H1 (cell line): ENCODE measurements at regions not wholly inside any gene's neighbourhood (a gene's known extent, or its start where the extent isn't known, plus 50 kb on each side); places are given as distances from the start of the nearest gene placed in this dataset.

Experiments
- CTCF ChIA-PET: fragments of 300-600 bp; sonication (Branson Sonifier 250); formaldehyde crosslinking; loops from one replicate; lab custom pipeline; 2021; ENCODE audit not compliant: partially characterized antibody; lab: Charles Lee
- POLR2A ChIA-PET: fragments of 300-600 bp; sonication (Branson Sonifier 250); formaldehyde crosslinking; loops from one replicate; lab custom pipeline; 2021; ENCODE audit warnings: inconsistent platforms; ENCODE audit not compliant: partially characterized antibody; lab: Charles Lee
- DNase-seq, 2 experiments: peaks; one replicate each; pipeline versions ENCODE4 v3.0.0 to v3.0.0-alpha.2; 2010 to 2022; ENCODE audit warnings: low spot score in 2 of 2, low read depth in 1 of 2, mixed read lengths in 1 of 2
- FAIRE-seq: peaks from 2 replicates; lab custom pipeline; 2011; peaks lifted over from hg19 to GRCh38; lab: Jason Lieb, UNC
- H2AFZ ChIP-seq: 2 replicates; pipeline ENCODE4 v1.8.1; 2012; ENCODE audit warnings: low read length, inconsistent platforms
- H2AK5ac ChIP-seq: 2 replicates; pipeline ENCODE4 v1.6.1; 2013; ENCODE audit warnings: low read depth, low read length
- H2BK120ac ChIP-seq: replicated peaks from 2 replicates; pipeline ENCODE3; 2013; ENCODE audit warnings: low read depth, low read length, inconsistent platforms
- H2BK12ac ChIP-seq: 2 replicates; pipeline ENCODE4 v1.6.1; 2013; ENCODE audit warnings: low read depth, low read length
- H2BK15ac ChIP-seq: 2 replicates; pipeline ENCODE4 v1.6.1; 2013; ENCODE audit warnings: low read length
- H2BK20ac ChIP-seq: 2 replicates; pipeline ENCODE4 v1.6.1; 2013; ENCODE audit warnings: low read length
- H2BK5ac ChIP-seq: 2 replicates; pipeline ENCODE4 v1.6.1; 2013; ENCODE audit warnings: low read depth, low read length
- H3K14ac ChIP-seq: 2 replicates; pipeline ENCODE4 v1.6.1; 2013; ENCODE audit warnings: inconsistent platforms; ENCODE audit not compliant: insufficient read length
- H3K18ac ChIP-seq: 2 replicates; pipeline ENCODE4 v1.6.1; 2013; ENCODE audit warnings: low read length; ENCODE audit errors: extremely low read depth
- H3K23ac ChIP-seq: 2 replicates; pipeline ENCODE4 v1.6.1; 2013; ENCODE audit warnings: inconsistent platforms; ENCODE audit not compliant: insufficient read length
- H3K23me2 ChIP-seq: 2 replicates; pipeline ENCODE4 v1.6.1; 2013; ENCODE audit warnings: low read depth, low read length
- H3K27ac ChIP-seq: 2 replicates; pipeline ENCODE4 v1.6.1; 2011; ENCODE audit warnings: low read depth, low read length, inconsistent platforms
- H3K27me3 ChIP-seq, 4 experiments: replicated peaks in 1 of 4; 1 replicate in 1 of 4; 2 replicates in 3 of 4; pipeline versions ENCODE4 v1.6.1 to v1.8.1; 2011 to 2013; ENCODE audit warnings: low read length in 3 of 4, mild to moderate bottlenecking in 3 of 4, inconsistent platforms in 2 of 4, mixed read lengths in 2 of 4, moderate library complexity in 1 of 4; ENCODE audit not compliant: control insufficient read depth in 3 of 4, insufficient read depth in 3 of 4; ENCODE audit errors: extremely low read depth in 1 of 4
- H3K36me3 ChIP-seq, 4 experiments: 2 replicates each; pipeline versions ENCODE4 v1.6.1 to v1.8.1; 2011 to 2013; ENCODE audit warnings: mild to moderate bottlenecking in 4 of 4, low read length in 3 of 4, moderate library complexity in 2 of 4, control low read depth in 1 of 4, inconsistent platforms in 1 of 4; ENCODE audit not compliant: insufficient read depth in 4 of 4, control insufficient read depth in 2 of 4
- H3K4ac ChIP-seq: replicated peaks from 2 replicates; pipeline ENCODE3; 2013; ENCODE audit warnings: low read length, low read depth, mixed read lengths, inconsistent platforms; ENCODE audit not compliant: insufficient read length
- H3K4me1 ChIP-seq, 4 experiments: replicated peaks in 1 of 4; 1 replicate in 1 of 4; 2 replicates in 3 of 4; pipeline versions ENCODE4 v1.6.1 to v1.8.1; 2011 to 2013; ENCODE audit warnings: low read length in 3 of 4, inconsistent platforms in 2 of 4, mixed read lengths in 1 of 4; ENCODE audit not compliant: insufficient read depth in 4 of 4, control insufficient read depth in 3 of 4
- H3K4me2 ChIP-seq, 2 experiments: 2 replicates each; pipeline versions ENCODE4 v1.6.1 to v1.8.1; 2011 to 2013; ENCODE audit warnings: low read depth in 2 of 2, low read length in 2 of 2, control low read depth in 1 of 2, inconsistent platforms in 1 of 2, mild to moderate bottlenecking in 1 of 2; ENCODE audit not compliant: insufficient read depth in 1 of 2
- H3K4me3 ChIP-seq, 4 experiments: fragments of 200-600, 300-600 bp in 1 of 4; sonication (generic), shearing (Covaris generic), sonication (Bioruptor Twin) in 1 of 4; 2 replicates each; pipeline versions ENCODE4 v1.5.1 to v1.8.1; 2011 to 2016; ENCODE audit warnings: low read length in 4 of 4, low read depth in 3 of 4, control low read depth in 2 of 4, inconsistent platforms in 2 of 4, mild to moderate bottlenecking in 2 of 4, mixed read lengths in 1 of 4, moderate library complexity in 1 of 4; ENCODE audit not compliant: insufficient read depth in 2 of 4; ENCODE audit errors: extremely low read depth in 1 of 4
- H3K56ac ChIP-seq: replicated peaks from 2 replicates; pipeline ENCODE3; 2013; ENCODE audit warnings: low read depth, mild to moderate bottlenecking, mixed read lengths, low read length, inconsistent platforms; ENCODE audit not compliant: insufficient read length
- H3K79me1 ChIP-seq: 2 replicates; pipeline ENCODE4 v1.6.1; 2013; ENCODE audit warnings: low read depth, low read length, control low read depth
- H3K79me2 ChIP-seq, 2 experiments: 2 replicates each; pipeline versions ENCODE4 v1.6.1 to v1.8.1; 2012 to 2013; ENCODE audit warnings: low read length in 2 of 2, mild to moderate bottlenecking in 2 of 2, inconsistent platforms in 1 of 2; ENCODE audit not compliant: insufficient read depth in 2 of 2, control insufficient read depth in 1 of 2
- H3K9ac ChIP-seq, 4 experiments: replicated peaks in 1 of 4; 1 replicate in 1 of 4; 2 replicates in 3 of 4; pipeline versions ENCODE4 v1.6.1 to v1.8.1; 2011 to 2013; ENCODE audit warnings: low read depth in 3 of 4, low read length in 3 of 4, control low read depth in 2 of 4, mild to moderate bottlenecking in 2 of 4, moderate library complexity in 2 of 4, inconsistent platforms in 1 of 4; ENCODE audit errors: extremely low read depth in 1 of 4
- H3K9me3 ChIP-seq, 2 experiments: 2 replicates each; pipeline versions ENCODE4 v1.6.1 to v1.8.1; 2012 to 2013; ENCODE audit warnings: mild to moderate bottlenecking in 2 of 2, moderate library complexity in 2 of 2, control low read depth in 1 of 2, inconsistent platforms in 1 of 2, low read depth in 1 of 2, low read length in 1 of 2, mixed read lengths in 1 of 2; ENCODE audit not compliant: insufficient read depth in 2 of 2
- H4K20me1 ChIP-seq, 2 experiments: replicated peaks in 1 of 2; 2 replicates each; pipeline versions ENCODE3 to v1.8.1; 2011 to 2013; ENCODE audit warnings: inconsistent platforms in 2 of 2, low read length in 2 of 2, mild to moderate bottlenecking in 1 of 2; ENCODE audit not compliant: insufficient read depth in 2 of 2, control insufficient read depth in 1 of 2
- H4K5ac ChIP-seq: 2 replicates; pipeline ENCODE4 v1.6.1; 2013; ENCODE audit warnings: low read length, low read depth, mixed read lengths, inconsistent platforms; ENCODE audit not compliant: insufficient read length
- H4K8ac ChIP-seq: 2 replicates; pipeline ENCODE4 v1.8.0; 2013; ENCODE audit warnings: mild to moderate bottlenecking, moderate library complexity, low read length, inconsistent platforms; ENCODE audit not compliant: insufficient read depth; ENCODE audit errors: extremely low read depth
- H4K91ac ChIP-seq: replicated peaks from 2 replicates; pipeline ENCODE3; 2013; ENCODE audit warnings: low read length, mixed read lengths, inconsistent platforms; ENCODE audit not compliant: insufficient read length
- CHD1 ChIP-seq: IDR thresholded peaks from 2 replicates; pipeline ENCODE4 v1.6.1; 2012; ENCODE audit warnings: low read depth, low read length, improper control_type of control experiment
- HDAC6 ChIP-seq: IDR thresholded peaks from one replicate; pipeline ENCODE4 v1.7.1; 2012; ENCODE audit warnings: low read depth, mild to moderate bottlenecking, inconsistent platforms, low read length, moderate library complexity
- JUND ChIP-seq: IDR thresholded peaks from 2 replicates; pipeline ENCODE4 v1.6.1; 2011; ENCODE audit warnings: mild to moderate bottlenecking, improper control_type of control experiment, low read length
- KDM4A ChIP-seq: IDR thresholded peaks from one replicate; pipeline ENCODE4 v1.7.1; 2012; ENCODE audit warnings: low read depth, mild to moderate bottlenecking, moderate library complexity, low read length, inconsistent platforms; ENCODE audit not compliant: severe bottlenecking
- NANOG ChIP-seq: IDR thresholded peaks from 2 replicates; pipeline ENCODE4 v1.6.1; 2011; ENCODE audit warnings: low read length, low read depth, mild to moderate bottlenecking, inconsistent platforms; ENCODE audit not compliant: insufficient read depth, poor library complexity, severe bottlenecking
- TAF7 ChIP-seq: optimal IDR thresholded peaks from 2 replicates; pipeline ENCODE3; 2011; ENCODE audit warnings: low read depth, mild to moderate bottlenecking, inconsistent platforms, low read length, moderate library complexity, borderline replicate concordance
- TEAD4 ChIP-seq: IDR thresholded peaks from 2 replicates; pipeline ENCODE4 v1.6.1; 2012; ENCODE audit warnings: low read depth, low read length, inconsistent platforms, mixed read lengths
- WGBS, 2 experiments: shearing (Covaris generic) in 1 of 2; methylation state at CpG; one replicate each; pipeline versions ENCODE4 v1.1.6 to v1.1.7; 2013 to 2015; ENCODE audit warnings: low lambda C conversion rate in 2 of 2, mixed read lengths in 2 of 2, inconsistent platforms in 1 of 2, low coverage in 1 of 2, missing lambda C conversion rate in 1 of 2; ENCODE audit not compliant: insufficient replicate concordance in 2 of 2, insufficient coverage in 1 of 2, insufficient read length in 1 of 2; ENCODE audit errors: extremely low coverage in 1 of 2, missing lambda C conversion rate in 1 of 2; 5-methylcytosine and 5-hydroxymethylcytosine counted together
- TF ChIP-seq, protein P1 (sequence below), 3 experiments: IDR thresholded peaks; 1 replicate in 2 of 3; 2 replicates in 1 of 3; pipeline versions ENCODE4 v1.5.1 to v1.6.1; 2011; ENCODE audit warnings: low read length in 3 of 3, mild to moderate bottlenecking in 3 of 3, inconsistent platforms in 2 of 3, low read depth in 1 of 3, moderate library complexity in 1 of 3; ENCODE audit not compliant: insufficient read depth in 1 of 3; ENCODE audit errors: control extremely low read depth in 1 of 3

- H2BK15ac ChIP-seq: no peak overlapping the region
- H3K23ac ChIP-seq: no peak overlapping the region
- H3K9me3 ChIP-seq: no peaks in the 10 kb centered on the region
- H2BK20ac ChIP-seq: no peak overlapping the region
- H3K18ac ChIP-seq: no peak overlapping the region
- ChIA-PET POLR2A (interaction anchor here (0.6 kb wide), 1 partner anchor 1138 kb away, joined by 3 read pairs; no protein-coding TSS in a partner anchor), CTCF (interaction anchor here (0.6 kb wide), 2 partner anchors 785 to 1508 kb away, joined by 3 to 4 read pairs; no protein-coding TSS in a partner anchor)
- no peaks in the 10 kb centered on the region for H4K20me1 ChIP-seq
- H3K36me3 ChIP-seq: no peaks in the 10 kb centered on the region
- no peak overlapping the region for H3K4me3 ChIP-seq
- no peak overlapping the region for H2BK12ac ChIP-seq
- no peak overlapping the region for H3K4ac ChIP-seq
- H3K27me3 ChIP-seq: no peaks in the 10 kb centered on the region
- no peaks in the 10 kb centered on the region; the same call in 1 of the 2 replicates for H3K23me2 ChIP-seq
- no peak overlapping the region for H2BK5ac ChIP-seq
- no peak overlapping the region for H3K4me2 ChIP-seq
- WGBS, 2 experiments: 85% methylated on average over 4 of the region's 4 CpGs; no CpG with 5 or more reads in 1 of the 2 experiments
- H3K14ac ChIP-seq: no peak overlapping the region
- no peak overlapping the region for H2BK120ac ChIP-seq
- no peaks in the 10 kb centered on the region for H3K79me2 ChIP-seq
- H4K5ac ChIP-seq: no peak overlapping the region
- no peak overlapping the region for H4K91ac ChIP-seq
- H3K27ac ChIP-seq: no peak overlapping the region
- FAIRE-seq: no peak
- H2AK5ac ChIP-seq: no peak overlapping the region
- H2AFZ ChIP-seq: no peak overlapping the region
- no peak overlapping the region for H3K56ac ChIP-seq
- H3K4me1 ChIP-seq: no peaks in the 10 kb centered on the region
- H3K79me1 ChIP-seq: no peaks in the 10 kb centered on the region
- H4K8ac ChIP-seq: no peak overlapping the region
- H3K9ac ChIP-seq: no peak overlapping the region
- no peak for DNase-seq
- no peak for TF ChIP-seq TAF7
- no peak for TF ChIP-seq JUND
- TF ChIP-seq, protein P1, sequence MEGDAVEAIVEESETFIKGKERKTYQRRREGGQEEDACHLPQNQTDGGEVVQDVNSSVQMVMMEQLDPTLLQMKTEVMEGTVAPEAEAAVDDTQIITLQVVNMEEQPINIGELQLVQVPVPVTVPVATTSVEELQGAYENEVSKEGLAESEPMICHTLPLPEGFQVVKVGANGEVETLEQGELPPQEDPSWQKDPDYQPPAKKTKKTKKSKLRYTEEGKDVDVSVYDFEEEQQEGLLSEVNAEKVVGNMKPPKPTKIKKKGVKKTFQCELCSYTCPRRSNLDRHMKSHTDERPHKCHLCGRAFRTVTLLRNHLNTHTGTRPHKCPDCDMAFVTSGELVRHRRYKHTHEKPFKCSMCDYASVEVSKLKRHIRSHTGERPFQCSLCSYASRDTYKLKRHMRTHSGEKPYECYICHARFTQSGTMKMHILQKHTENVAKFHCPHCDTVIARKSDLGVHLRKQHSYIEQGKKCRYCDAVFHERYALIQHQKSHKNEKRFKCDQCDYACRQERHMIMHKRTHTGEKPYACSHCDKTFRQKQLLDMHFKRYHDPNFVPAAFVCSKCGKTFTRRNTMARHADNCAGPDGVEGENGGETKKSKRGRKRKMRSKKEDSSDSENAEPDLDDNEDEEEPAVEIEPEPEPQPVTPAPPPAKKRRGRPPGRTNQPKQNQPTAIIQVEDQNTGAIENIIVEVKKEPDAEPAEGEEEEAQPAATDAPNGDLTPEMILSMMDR (IDR thresholded peaks at IDR 0.05; ENCODE audit: control extremely low read depth in 1 of 3, insufficient read depth in 1 of 3, low read depth in 1 of 3, low read length in 3 of 3): no peak
- TF ChIP-seq CHD1: no peak
- TF ChIP-seq HDAC6: no peak
- TF ChIP-seq TEAD4: no peak
- TF ChIP-seq KDM4A: no peak
- no peak for TF ChIP-seq NANOG
Observed at GRCh38 chr13:34104853-34105252, 286.9 kb downstream of the RFC3 start.
